Thymus (tissue), 11 donors: ENCODE measurements at regions not wholly inside any gene's neighbourhood (a gene's known extent, or its start where the extent isn't known, plus 50 kb on each side); places are given as distances from the start of the nearest gene placed in this dataset.

Source experiments
- DNase-seq, 9 donors: peaks; one replicate each; pipeline ENCODE4 v3.0.0-alpha.2; 2013; ENCODE audit warnings: low spot score in 9 of 9, low read depth in 6 of 9, missing footprints in 1 of 9
- H3K27ac ChIP-seq, 2 donors: one replicate each; pipeline ENCODE4 v1.5.1; 2013; ENCODE audit warnings: control low read depth in 1 of 2, low read depth in 1 of 2, low read length in 1 of 2, mild to moderate bottlenecking in 1 of 2, moderate library complexity in 1 of 2
- H3K27me3 ChIP-seq, 2 donors: one replicate each; pipeline ENCODE4 v1.5.1; 2013; ENCODE audit warnings: low read length in 1 of 2; ENCODE audit not compliant: control insufficient read depth in 2 of 2, insufficient read depth in 1 of 2
- H3K36me3 ChIP-seq, 2 donors: one replicate each; pipeline ENCODE4 v1.5.1; 2013; ENCODE audit warnings: low read length in 1 of 2, mild to moderate bottlenecking in 1 of 2, moderate library complexity in 1 of 2; ENCODE audit not compliant: control insufficient read depth in 2 of 2, insufficient read depth in 2 of 2
- H3K4me1 ChIP-seq, 2 donors: one replicate each; pipeline ENCODE4 v1.5.1; 2013; ENCODE audit warnings: low read length in 2 of 2; ENCODE audit not compliant: control insufficient read depth in 2 of 2, insufficient read depth in 2 of 2
- H3K4me3 ChIP-seq, 2 donors: one replicate each; pipeline ENCODE4 v1.5.1; 2013; ENCODE audit warnings: low read length in 2 of 2, control low read depth in 1 of 2, mild to moderate bottlenecking in 1 of 2
- H3K9me3 ChIP-seq, 2 donors: one replicate each; pipeline ENCODE4 v1.5.1; 2013; ENCODE audit warnings: low read length in 1 of 2, mild to moderate bottlenecking in 1 of 2; ENCODE audit not compliant: control insufficient read depth in 2 of 2, insufficient read depth in 1 of 2
- WGBS: extraction: QIAGEN DNeasy Blood & Tissue Kit; methylation state at CpG from one replicate; pipeline ENCODE4 v1.1.7; 2013; 5-methylcytosine and 5-hydroxymethylcytosine counted together
- donor health status: healthy.

DNA sequence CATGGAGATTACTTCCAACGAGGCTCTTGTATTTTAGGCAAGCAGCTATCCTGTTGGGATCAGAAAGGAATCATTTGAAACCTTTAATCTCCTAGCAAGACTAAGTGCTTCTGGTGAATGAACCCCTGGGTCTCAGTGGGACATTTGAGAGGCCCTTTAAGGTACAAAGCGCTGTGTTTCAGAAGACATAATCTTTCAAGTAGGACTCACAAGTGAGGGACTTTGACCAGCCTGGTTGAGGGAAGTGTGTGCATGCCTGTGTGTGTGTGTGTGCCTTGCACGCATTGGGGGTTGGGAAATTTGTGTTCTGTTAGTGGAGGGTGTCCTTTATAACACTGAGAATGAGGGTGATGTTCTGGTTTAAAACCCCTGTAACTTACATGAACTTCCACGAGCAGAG, 64.4 kb upstream of the KCNG1 start:
- no peaks in the 10 kb centered on the region for H3K9me3 ChIP-seq
- no peak overlapping the region for H3K27ac ChIP-seq
- H3K36me3 ChIP-seq: no peaks in the 10 kb centered on the region
- 50% methylated on average over 4 of the region's 4 CpGs for WGBS
- H3K27me3 ChIP-seq: peaks cover 0 to 24% of the 10 kb centered on the region in 2 donors
- H3K4me1 ChIP-seq: no peaks in the 10 kb centered on the region
- no peak overlapping the region for H3K4me3 ChIP-seq
- no peak for DNase-seq

DNA sequence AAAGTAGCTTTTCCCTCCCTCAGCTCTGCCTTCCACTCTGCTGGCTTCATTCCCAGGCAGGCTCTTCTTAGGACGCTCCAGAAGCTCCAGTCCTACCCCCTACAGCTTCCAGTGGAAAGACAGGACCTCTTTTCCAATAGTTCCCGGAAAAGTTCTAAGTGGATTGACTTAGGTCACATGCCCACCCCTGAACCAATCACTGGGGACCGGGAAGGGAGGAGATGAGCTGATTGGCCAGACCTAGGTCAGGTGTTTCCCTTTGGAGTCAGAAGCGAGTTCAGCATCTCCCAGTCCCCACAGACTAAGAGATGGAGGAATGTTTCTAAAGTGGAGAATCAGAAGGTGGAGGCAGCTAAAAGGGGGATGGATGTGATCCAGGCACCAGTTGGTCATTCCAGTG, 62.9 kb upstream of the KCNG1 start:
- 90% methylated on average over 4 of the region's 4 CpGs for WGBS
- DNase-seq: no peak
- peaks cover 0 to 10% of the 10 kb centered on the region in 2 donors for H3K27me3 ChIP-seq

DNA sequence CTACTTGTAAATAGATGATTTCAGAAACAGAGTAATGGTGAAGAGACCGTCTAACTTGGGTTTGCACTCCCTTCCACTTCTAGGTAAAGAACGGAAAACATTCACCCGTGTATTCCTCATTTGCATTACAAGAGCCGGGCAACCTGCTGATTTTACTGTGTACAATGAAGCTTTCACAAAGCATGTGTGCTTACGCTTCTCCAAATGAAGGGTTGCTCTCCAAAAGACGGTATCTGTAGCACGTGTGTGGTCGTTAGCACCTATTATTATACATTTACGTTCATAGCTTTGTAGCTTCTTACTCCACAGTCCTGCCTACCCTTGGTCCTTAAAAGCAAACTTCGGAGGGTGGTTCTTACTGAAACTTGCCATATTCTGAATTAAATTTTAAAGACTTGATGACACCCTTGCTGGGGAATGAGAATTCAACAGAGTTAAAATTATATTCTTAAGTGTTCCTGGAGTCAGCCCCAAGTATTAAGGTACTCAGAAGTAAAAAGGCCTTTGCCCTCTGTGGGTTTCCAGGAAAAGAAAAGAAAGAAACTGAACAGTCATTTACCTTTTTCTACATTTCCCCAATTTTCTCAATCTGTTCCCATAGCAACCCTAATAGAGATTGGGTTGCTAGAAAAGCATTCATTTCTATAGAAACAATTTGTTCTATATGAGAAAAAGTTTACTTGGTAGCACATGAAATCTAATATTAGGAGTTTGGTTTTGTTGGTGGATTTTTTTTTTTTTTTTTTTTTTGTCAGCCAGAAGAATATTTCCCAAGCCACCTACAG, 61.9 kb upstream of the KCNG1 start:
- H3K27ac ChIP-seq: no peak overlapping the region
- peaks cover 0 to 4% of the 10 kb centered on the region in 2 donors for H3K27me3 ChIP-seq
- H3K4me3 ChIP-seq: no peak overlapping the region
- no peaks in the 10 kb centered on the region for H3K36me3 ChIP-seq
- H3K9me3 ChIP-seq: no peaks in the 10 kb centered on the region
- WGBS: 71% methylated on average over 10 of the region's 10 CpGs
- DNase-seq: no peak
- no peaks in the 10 kb centered on the region for H3K4me1 ChIP-seq

More for the DNA sequence above, 62.9 kb upstream of the KCNG1 start:
- H3K27ac ChIP-seq: no peak overlapping the region
- H3K9me3 ChIP-seq: no peaks in the 10 kb centered on the region
- H3K4me1 ChIP-seq: no peaks in the 10 kb centered on the region
- H3K36me3 ChIP-seq: no peaks in the 10 kb centered on the region
- H3K4me3 ChIP-seq: no peak overlapping the region

DNA sequence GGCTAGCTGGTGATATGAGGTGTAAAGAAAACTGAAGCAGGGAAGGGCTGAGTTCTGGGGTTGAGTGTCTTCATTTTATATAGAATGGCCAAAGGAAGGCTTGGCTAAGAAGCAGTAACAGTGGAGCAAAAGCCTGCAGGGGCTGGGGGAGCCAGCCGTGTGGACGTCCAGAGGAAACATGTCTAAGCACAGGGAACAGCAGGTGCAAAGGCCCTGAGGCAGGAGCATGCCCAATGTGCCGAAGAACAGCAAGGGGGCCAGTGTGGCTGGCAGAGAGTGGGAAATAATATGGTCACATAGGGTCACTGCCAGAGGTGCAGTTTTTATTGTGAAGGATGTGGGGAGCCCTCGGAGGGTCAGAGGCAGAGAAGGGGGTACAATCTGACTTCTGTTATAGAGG, 60.5 kb upstream of the KCNG1 start:
- Histone ChIP-seq H3K9me3 (no peaks in the 10 kb centered on the region), H3K36me3 (no peaks in the 10 kb centered on the region), H3K4me3 (no peak overlapping the region), H3K4me1 (no peaks in the 10 kb centered on the region), H3K27me3 (peaks cover 0 to 2% of the 10 kb centered on the region in 2 donors), H3K27ac (no peak overlapping the region)
- 90% methylated on average over 4 of the region's 4 CpGs for WGBS
- DNase-seq: no peak

DNA sequence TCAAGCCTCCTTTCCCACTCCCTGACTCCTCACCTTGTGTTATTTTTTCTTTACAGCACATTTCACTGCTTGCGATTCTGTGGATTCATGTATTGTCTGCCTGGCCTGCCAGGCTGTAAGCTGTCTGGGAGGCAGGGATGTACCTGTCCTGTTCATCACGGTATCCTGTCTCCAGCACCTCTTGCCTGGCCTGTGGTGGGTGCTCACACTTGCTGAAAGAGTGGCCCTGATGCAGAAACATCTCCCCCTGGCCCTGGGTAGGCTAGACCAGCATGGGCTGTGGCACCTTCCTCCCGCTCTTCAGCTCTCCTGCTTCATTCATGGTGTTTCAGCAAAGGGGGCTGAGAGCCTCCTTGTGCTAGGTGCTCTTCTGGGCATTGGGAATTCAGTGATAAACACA, 60.1 kb upstream of the KCNG1 start:
- no peaks in the 10 kb centered on the region for H3K9me3 ChIP-seq
- peaks cover 0 to 2% of the 10 kb centered on the region in 2 donors for H3K27me3 ChIP-seq
- WGBS: 86% methylated on average over 3 of the region's 3 CpGs
- no peak for DNase-seq
- no peak overlapping the region for H3K27ac ChIP-seq
- H3K4me3 ChIP-seq: no peak overlapping the region
- H3K4me1 ChIP-seq: no peaks in the 10 kb centered on the region
- H3K36me3 ChIP-seq: no peaks in the 10 kb centered on the region

DNA sequence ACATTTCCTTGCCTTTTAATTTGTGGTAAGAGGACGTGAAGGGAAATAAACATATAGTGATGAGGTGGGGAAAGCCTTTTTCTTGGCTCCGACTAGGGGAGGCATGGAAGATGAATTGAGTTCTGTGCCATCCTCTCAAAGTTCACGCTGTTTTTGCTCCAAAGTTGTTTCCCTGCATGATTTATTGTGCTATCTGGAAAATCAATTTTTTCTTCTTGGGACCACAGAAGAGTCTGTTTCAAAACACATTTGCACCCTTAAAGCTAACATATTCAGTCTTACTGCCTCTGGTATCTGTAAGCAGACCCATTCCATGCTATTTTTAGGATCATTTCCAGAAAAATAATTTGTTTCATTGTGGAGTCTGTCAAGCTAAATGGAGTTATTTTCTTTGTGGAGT, 57.6 kb upstream of the KCNG1 start:
- no peak for DNase-seq

DNA sequence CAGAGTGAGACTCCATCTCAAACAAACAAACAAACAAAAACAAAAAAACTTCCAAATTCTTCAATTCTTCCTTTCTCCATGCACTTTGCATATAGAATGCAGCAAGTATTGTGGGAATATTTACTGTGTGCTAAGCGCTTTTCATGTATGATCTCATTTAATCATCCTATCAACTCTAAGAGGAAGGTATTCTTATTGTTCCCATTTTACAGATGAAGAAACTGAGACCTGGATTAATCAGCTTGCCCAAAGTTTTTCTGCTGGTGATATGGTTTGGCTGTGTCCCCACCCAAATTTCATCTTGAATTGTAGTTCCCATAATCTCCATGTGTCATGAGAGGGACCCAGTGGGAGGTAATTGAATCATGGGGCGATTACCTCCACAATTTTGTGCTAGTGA, 56.6 kb upstream of the KCNG1 start:
- Histone ChIP-seq H3K9me3 (no peaks in the 10 kb centered on the region), H3K27me3 (peaks cover 0 to 2% of the 10 kb centered on the region in 2 donors), H3K36me3 (no peaks in the 10 kb centered on the region), H3K27ac (no peak overlapping the region), H3K4me1 (no peaks in the 10 kb centered on the region), H3K4me3 (no peak overlapping the region)
- 96% methylated on average over 2 of the region's 2 CpGs for WGBS
- no peak for DNase-seq

More for the DNA sequence above, 57.6 kb upstream of the KCNG1 start:
- WGBS: 76% methylated on average over 3 of the region's 3 CpGs
- Histone ChIP-seq H3K4me1 (no peaks in the 10 kb centered on the region), H3K9me3 (no peaks in the 10 kb centered on the region), H3K4me3 (no peak overlapping the region), H3K36me3 (no peaks in the 10 kb centered on the region), H3K27ac (no peak overlapping the region), H3K27me3 (peaks cover 0 to 2% of the 10 kb centered on the region in 2 donors)

DNA sequence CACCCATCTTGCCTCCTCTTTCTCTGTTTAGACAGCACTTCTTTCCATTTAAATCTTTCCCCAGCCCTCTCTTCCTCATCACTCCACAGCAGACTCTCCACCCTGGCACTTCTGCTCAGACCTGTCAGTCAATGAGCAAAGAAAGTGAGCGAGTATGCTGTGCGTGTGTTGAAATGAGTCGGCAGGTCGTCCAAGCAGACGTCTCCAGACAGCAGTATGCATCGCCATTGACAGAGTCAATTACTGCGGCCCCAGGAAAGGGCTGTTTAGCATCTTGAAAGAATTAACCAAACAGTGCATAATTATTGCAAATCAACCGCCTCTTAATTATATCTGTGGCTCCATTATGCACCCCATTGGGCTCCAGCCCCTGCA, 54.8 kb upstream of the KCNG1 start:
- H3K9me3 ChIP-seq: no peaks in the 10 kb centered on the region
- no peak overlapping the region for H3K4me3 ChIP-seq
- H3K36me3 ChIP-seq: no peaks in the 10 kb centered on the region
- no peaks in the 10 kb centered on the region for H3K4me1 ChIP-seq
- WGBS: 29% methylated on average over 8 of the region's 8 CpGs
- no peak overlapping the region for H3K27ac ChIP-seq
- DNase-seq: no peak
- H3K27me3 ChIP-seq: no peaks in the 10 kb centered on the region

DNA sequence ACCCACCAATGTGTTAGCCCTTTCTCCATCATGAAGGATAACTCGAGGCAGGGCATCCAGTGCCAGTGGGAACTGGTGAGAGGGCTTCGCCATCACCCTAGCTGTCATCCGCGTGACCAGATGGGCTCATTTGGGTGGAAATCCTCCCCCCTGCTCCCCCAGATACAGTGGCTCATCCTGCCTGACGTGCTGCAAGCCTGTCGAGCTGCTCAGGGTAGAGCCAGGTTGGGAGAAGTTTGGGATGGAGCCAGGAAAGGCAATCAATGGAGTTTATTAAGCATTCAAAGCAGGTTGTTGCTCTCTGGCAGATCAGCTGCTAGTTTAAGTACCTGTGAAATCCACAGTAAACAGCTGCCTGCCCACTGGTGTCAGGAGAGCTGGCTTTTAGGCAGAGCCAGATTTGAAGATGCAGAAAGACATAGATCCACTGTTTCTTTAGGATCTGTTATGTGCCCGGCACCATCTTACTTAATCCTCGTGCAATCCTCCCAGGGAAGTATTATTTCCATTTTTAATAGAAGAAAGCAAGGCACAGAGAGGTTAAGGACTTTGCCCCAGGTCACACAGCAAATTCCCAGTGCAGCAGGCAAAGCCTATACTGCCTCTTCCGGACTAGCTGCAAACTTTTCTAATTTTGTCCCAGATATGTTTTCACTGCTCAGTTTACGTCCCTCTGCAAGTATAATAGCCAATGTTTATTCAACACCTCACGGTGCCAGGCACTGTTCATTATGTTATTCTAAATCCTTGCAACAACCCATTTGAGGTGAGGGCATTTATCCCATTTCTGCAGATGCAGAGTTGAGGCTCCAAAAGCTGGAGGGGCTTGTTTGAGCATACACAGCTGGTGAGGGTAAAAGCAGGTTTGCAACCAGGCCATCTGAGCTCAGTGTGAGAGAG, 54.1 kb upstream of the KCNG1 start:
- no peak overlapping the region for H3K4me3 ChIP-seq
- H3K27me3 ChIP-seq: no peaks in the 10 kb centered on the region
- H3K9me3 ChIP-seq: no peaks in the 10 kb centered on the region
- H3K4me1 ChIP-seq: no peaks in the 10 kb centered on the region
- 82% methylated on average over 11 of the region's 11 CpGs for WGBS
- no peak for DNase-seq
- no peaks in the 10 kb centered on the region for H3K36me3 ChIP-seq
- H3K27ac ChIP-seq: no peak overlapping the region
